ENCODE measurements at regions not wholly inside any gene's neighbourhood (a gene's known extent, or its start where the extent isn't known, plus 50 kb on each side); places are given as distances from the start of the nearest gene placed in this dataset.

GRCh38 chr4:12421364-12421763, 992.7 kb upstream of the HS3ST1 start:
- 81% methylated on average over 5 of the region's 5 CpGs for WGBS
- Histone ChIP-seq H3K4me1 (ENCODE audit: control insufficient read depth in 4 of 4, insufficient read depth in 4 of 4, low read length in 3 of 4) (no peaks in the 10 kb centered on the region), H3K36me3 (ENCODE audit: control insufficient read depth in 4 of 4, insufficient read depth in 3 of 4, low read depth in 1 of 4, low read length in 3 of 4) (no peaks in the 10 kb centered on the region), H3K27ac (ENCODE audit: low read depth in 1 of 2, low read length in 2 of 2) (no peak overlapping the region), H3K4me3 (ENCODE audit: low read depth in 1 of 3, low read length in 3 of 3) (no peak overlapping the region), H3K9ac (ENCODE audit: low read depth in 1 of 2, low read length in 2 of 2) (no peak overlapping the region), H3K9me3 (ENCODE audit: control insufficient read depth in 4 of 4, low read length in 3 of 4) (no peaks in the 10 kb centered on the region), H3K27me3 (ENCODE audit: control insufficient read depth in 4 of 4, insufficient read depth in 4 of 4, low read length in 3 of 4) (no peaks in the 10 kb centered on the region)
- TF ChIP-seq NR2F2 (IDR thresholded peaks at IDR 0.05) (no peak), HNF4A (conservative IDR thresholded peaks at IDR 0.05) (no peak), TAF1 (conservative IDR thresholded peaks at IDR 0.05) (no peak), EGR1 (IDR thresholded peaks at IDR 0.05; ENCODE audit: low read depth in 2 of 2) (no peak), FOXA1 (IDR thresholded peaks at IDR 0.05) (no peak), HNF4G (IDR thresholded peaks at IDR 0.05) (no peak), JUND (IDR thresholded peaks at IDR 0.05) (no peak), REST (IDR thresholded peaks at IDR 0.05) (no peak), SP1 (IDR thresholded peaks at IDR 0.05) (no peak), MAX (IDR thresholded peaks at IDR 0.05) (no peak), GABPA (IDR thresholded peaks at IDR 0.05 in 1 of 2, conservative IDR thresholded peaks at IDR 0.05 in 1 of 2) (no peak), RAD21 (IDR thresholded peaks at IDR 0.05) (no peak), YY1 (IDR thresholded peaks at IDR 0.05) (no peak), RXRA (IDR thresholded peaks at IDR 0.05) (no peak), FOXA2 (IDR thresholded peaks at IDR 0.05) (no peak)
- TF ChIP-seq, protein P1, sequence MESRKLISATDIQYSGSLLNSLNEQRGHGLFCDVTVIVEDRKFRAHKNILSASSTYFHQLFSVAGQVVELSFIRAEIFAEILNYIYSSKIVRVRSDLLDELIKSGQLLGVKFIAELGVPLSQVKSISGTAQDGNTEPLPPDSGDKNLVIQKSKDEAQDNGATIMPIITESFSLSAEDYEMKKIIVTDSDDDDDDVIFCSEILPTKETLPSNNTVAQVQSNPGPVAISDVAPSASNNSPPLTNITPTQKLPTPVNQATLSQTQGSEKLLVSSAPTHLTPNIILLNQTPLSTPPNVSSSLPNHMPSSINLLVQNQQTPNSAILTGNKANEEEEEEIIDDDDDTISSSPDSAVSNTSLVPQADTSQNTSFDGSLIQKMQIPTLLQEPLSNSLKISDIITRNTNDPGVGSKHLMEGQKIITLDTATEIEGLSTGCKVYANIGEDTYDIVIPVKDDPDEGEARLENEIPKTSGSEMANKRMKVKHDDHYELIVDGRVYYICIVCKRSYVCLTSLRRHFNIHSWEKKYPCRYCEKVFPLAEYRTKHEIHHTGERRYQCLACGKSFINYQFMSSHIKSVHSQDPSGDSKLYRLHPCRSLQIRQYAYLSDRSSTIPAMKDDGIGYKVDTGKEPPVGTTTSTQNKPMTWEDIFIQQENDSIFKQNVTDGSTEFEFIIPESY (IDR thresholded peaks at IDR 0.05): no peak
- TF ChIP-seq, protein P2, sequence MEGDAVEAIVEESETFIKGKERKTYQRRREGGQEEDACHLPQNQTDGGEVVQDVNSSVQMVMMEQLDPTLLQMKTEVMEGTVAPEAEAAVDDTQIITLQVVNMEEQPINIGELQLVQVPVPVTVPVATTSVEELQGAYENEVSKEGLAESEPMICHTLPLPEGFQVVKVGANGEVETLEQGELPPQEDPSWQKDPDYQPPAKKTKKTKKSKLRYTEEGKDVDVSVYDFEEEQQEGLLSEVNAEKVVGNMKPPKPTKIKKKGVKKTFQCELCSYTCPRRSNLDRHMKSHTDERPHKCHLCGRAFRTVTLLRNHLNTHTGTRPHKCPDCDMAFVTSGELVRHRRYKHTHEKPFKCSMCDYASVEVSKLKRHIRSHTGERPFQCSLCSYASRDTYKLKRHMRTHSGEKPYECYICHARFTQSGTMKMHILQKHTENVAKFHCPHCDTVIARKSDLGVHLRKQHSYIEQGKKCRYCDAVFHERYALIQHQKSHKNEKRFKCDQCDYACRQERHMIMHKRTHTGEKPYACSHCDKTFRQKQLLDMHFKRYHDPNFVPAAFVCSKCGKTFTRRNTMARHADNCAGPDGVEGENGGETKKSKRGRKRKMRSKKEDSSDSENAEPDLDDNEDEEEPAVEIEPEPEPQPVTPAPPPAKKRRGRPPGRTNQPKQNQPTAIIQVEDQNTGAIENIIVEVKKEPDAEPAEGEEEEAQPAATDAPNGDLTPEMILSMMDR (IDR thresholded peaks at IDR 0.05; ENCODE audit: low read depth, low read length, missing input control): no peak
- TF ChIP-seq, protein P3, sequence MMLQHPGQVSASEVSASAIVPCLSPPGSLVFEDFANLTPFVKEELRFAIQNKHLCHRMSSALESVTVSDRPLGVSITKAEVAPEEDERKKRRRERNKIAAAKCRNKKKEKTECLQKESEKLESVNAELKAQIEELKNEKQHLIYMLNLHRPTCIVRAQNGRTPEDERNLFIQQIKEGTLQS (IDR thresholded peaks at IDR 0.05): no peak
- no peak for DNase-seq (ENCODE audit: low spot score)
